ENCODE measurements at regions not wholly inside any gene's neighbourhood (a gene's known extent, or its start where the extent isn't known, plus 50 kb on each side); places are given as distances from the start of the nearest gene placed in this dataset.

GRCh38 chr11:92667486-92668152 lies 301.8 kb upstream of the MTNR1B start:
- CTCF ChIA-PET (ENCODE audit: low intra/inter-chr PET ratio): no interaction called here
- Histone ChIP-seq H3K27ac (ENCODE audit: extremely low read depth, low read depth, low read length) (no peak overlapping the region), H3K4me1 (replicated peaks in 1 of 2; ENCODE audit: control insufficient read depth in 2 of 2, insufficient read depth in 2 of 2, low read length in 2 of 2) (no peaks in the 10 kb centered on the region), H3K4me3 (no peak overlapping the region), H3K27me3 (ENCODE audit: control insufficient read depth in 2 of 2, insufficient read depth in 2 of 2, low read length in 2 of 2) (no peaks in the 10 kb centered on the region), H3K9me1 (ENCODE audit: control insufficient read depth, insufficient read depth, low read length) (no peaks in the 10 kb centered on the region), H3K36me3 (ENCODE audit: control insufficient read depth, insufficient read depth, low read length) (no peaks in the 10 kb centered on the region), H3K9me3 (replicated peaks; ENCODE audit: control insufficient read depth, insufficient read depth, low read depth, low read length) (no peaks in the 10 kb centered on the region), H2AFZ (ENCODE audit: low read depth, low read length) (no peak overlapping the region), H3K4me2 (ENCODE audit: insufficient read depth, low read length) (no peak overlapping the region), H3K9ac (ENCODE audit: insufficient read depth in 1 of 2, low read depth in 2 of 2, low read length in 2 of 2) (no peak overlapping the region), H4K20me1 (replicated peaks; ENCODE audit: control insufficient read depth, insufficient read depth, low read length) (no peaks in the 10 kb centered on the region), H3K79me2 (ENCODE audit: control insufficient read depth, insufficient read depth, low read length) (no peaks in the 10 kb centered on the region)
- in situ Hi-C loops (cut with MboI): no loop called here
- 0% methylated on average over 5 of the region's 5 CpGs for WGBS (ENCODE audit: insufficient coverage, low coverage, missing lambda C conversion rate)
- DNase-seq (ENCODE audit: extremely low read depth in 1 of 4, low spot score in 3 of 4): no peak
- no TSS peak for BruUV-seq (replicated peaks)
- no peak for FAIRE-seq
- intact Hi-C loops (cut with micrococcal nuclease): no loop called here
- POLR2A ChIA-PET: no interaction called here
- ATAC-seq: no peak
- TF ChIP-seq MTA1 (IDR thresholded peaks at IDR 0.05; ENCODE audit: borderline replicate concordance): no peak
- TF ChIP-seq KDM5B (IDR thresholded peaks at IDR 0.05; ENCODE audit: insufficient replicate concordance, low read depth, low read length): no peak

GRCh38 chr11:92670308-92670890 lies 299.1 kb upstream of the MTNR1B start:
- Histone ChIP-seq H3K4me1 (replicated peaks in 1 of 2; ENCODE audit: control insufficient read depth in 2 of 2, insufficient read depth in 2 of 2, low read length in 2 of 2) (no peaks in the 10 kb centered on the region), H3K27ac (ENCODE audit: extremely low read depth, low read depth, low read length) (no peak overlapping the region), H3K9ac (ENCODE audit: insufficient read depth in 1 of 2, low read depth in 2 of 2, low read length in 2 of 2) (no peak overlapping the region), H3K27me3 (ENCODE audit: control insufficient read depth in 2 of 2, insufficient read depth in 2 of 2, low read length in 2 of 2) (no peaks in the 10 kb centered on the region), H3K36me3 (ENCODE audit: control insufficient read depth, insufficient read depth, low read length) (no peaks in the 10 kb centered on the region), H2AFZ (ENCODE audit: low read depth, low read length) (no peak overlapping the region), H3K9me3 (replicated peaks; ENCODE audit: control insufficient read depth, insufficient read depth, low read depth, low read length) (no peaks in the 10 kb centered on the region), H3K4me2 (ENCODE audit: insufficient read depth, low read length) (no peak overlapping the region), H4K20me1 (replicated peaks; ENCODE audit: control insufficient read depth, insufficient read depth, low read length) (no peaks in the 10 kb centered on the region), H3K79me2 (ENCODE audit: control insufficient read depth, insufficient read depth, low read length) (no peaks in the 10 kb centered on the region), H3K4me3 (no peak overlapping the region), H3K9me1 (ENCODE audit: control insufficient read depth, insufficient read depth, low read length) (no peaks in the 10 kb centered on the region)
- no peak for FAIRE-seq
- no peak for ATAC-seq
- in situ Hi-C loops (cut with MboI): no loop called here
- POLR2A ChIA-PET: interaction anchor here (0.6 kb wide), 1 partner anchor 241 kb away, joined by 3 read pairs; no protein-coding TSS in a partner anchor
- WGBS (ENCODE audit: insufficient coverage, low coverage, missing lambda C conversion rate): 0% methylated on average over 3 of the region's 3 CpGs
- no TSS peak for BruUV-seq (replicated peaks)
- CTCF ChIA-PET (ENCODE audit: low intra/inter-chr PET ratio): no interaction called here
- no peak for DNase-seq (ENCODE audit: extremely low read depth in 1 of 4, low spot score in 3 of 4)
- intact Hi-C loops (cut with micrococcal nuclease): no loop called here
- TF ChIP-seq SIN3B (IDR thresholded peaks at IDR 0.05; ENCODE audit: low read depth) (no peak), ETV6 (IDR thresholded peaks at IDR 0.05; ENCODE audit: borderline replicate concordance in 1 of 2, low read depth in 2 of 2, low read length in 1 of 2) (no peak), ETV6 (CRISPR knock-in tag; IDR thresholded peaks at IDR 0.05; ENCODE audit: borderline replicate concordance) (no peak), TBP (optimal IDR thresholded peaks at IDR 0.05; ENCODE audit: low read depth, low read length) (no peak), KAT8 (IDR thresholded peaks at IDR 0.05; ENCODE audit: low read depth) (no peak), TBL1XR1 (IDR thresholded peaks at IDR 0.05; ENCODE audit: low read length in 2 of 2) (no peak), ZNF583 (CRISPR knock-in tag; IDR thresholded peaks at IDR 0.05) (no peak), CCNT2 (IDR thresholded peaks at IDR 0.05; ENCODE audit: borderline replicate concordance, extremely low read depth, insufficient read length, low read depth, low read length) (no peak), CHD1 (IDR thresholded peaks at IDR 0.05; ENCODE audit: low read length) (no peak)
- TF ChIP-seq, protein P1, sequence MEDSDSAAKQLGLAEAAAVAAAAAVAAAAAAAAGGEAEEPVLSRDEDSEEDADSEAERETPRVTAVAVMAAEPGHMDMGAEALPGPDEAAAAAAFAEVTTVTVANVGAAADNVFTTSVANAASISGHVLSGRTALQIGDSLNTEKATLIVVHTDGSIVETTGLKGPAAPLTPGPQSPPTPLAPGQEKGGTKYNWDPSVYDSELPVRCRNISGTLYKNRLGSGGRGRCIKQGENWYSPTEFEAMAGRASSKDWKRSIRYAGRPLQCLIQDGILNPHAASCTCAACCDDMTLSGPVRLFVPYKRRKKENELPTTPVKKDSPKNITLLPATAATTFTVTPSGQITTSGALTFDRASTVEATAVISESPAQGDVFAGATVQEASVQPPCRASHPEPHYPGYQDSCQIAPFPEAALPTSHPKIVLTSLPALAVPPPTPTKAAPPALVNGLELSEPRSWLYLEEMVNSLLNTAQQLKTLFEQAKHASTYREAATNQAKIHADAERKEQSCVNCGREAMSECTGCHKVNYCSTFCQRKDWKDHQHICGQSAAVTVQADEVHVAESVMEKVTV (CRISPR knock-in tag; IDR thresholded peaks at IDR 0.05): no peak

Measured in K562 (cell line).